SK-N-MC (cell line): ENCODE measurements at regions not wholly inside any gene's neighbourhood (a gene's known extent, or its start where the extent isn't known, plus 50 kb on each side); places are given as distances from the start of the nearest gene placed in this dataset.

Experiments
- EZH2 ChIP-seq: fragments of 200-600 bp; sonication (generic); IDR thresholded peaks from one replicate; pipeline ENCODE4 v1.6.1; 2017; ENCODE audit warnings: antibody characterized with exemption
- POLR2AphosphoS5 ChIP-seq: IDR thresholded peaks from 2 replicates; pipeline ENCODE4 v1.6.1; 2012; ENCODE audit warnings: mild to moderate bottlenecking, low read depth, low read length, borderline replicate concordance

DNA sequence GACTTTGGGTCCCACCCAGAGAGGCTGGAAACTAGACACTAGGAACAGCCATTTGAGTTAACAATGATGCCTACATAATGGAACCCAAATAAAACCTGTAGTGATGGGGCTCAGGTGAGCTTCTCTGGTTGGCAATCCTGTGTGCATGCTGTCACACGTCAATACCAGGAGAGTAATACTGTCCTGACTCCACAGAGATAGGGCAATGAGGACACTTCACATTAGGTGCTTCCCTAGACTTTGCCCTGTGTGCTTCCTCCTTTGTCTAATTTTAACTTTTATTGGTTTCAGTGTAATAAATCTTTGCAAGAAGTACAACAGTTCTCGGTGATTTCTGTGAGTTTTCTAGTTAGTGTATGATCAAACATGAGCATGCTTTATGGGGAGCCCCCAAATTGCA is 281.8 kb upstream of the ARRDC4 start:
- no peak for TF ChIP-seq EZH2
- TF ChIP-seq POLR2AphosphoS5 = no peak
